CD14-positive monocyte (primary cell): ENCODE measurements at regions not wholly inside any gene's neighbourhood (a gene's known extent, or its start where the extent isn't known, plus 50 kb on each side); places are given as distances from the start of the nearest gene placed in this dataset.

Experiments used
- DNase-seq, 3 donors: peaks; one replicate each; pipeline ENCODE4 v3.0.0-alpha.2; 2011 to 2022
- H2AFZ ChIP-seq: 2 replicates; pipeline ENCODE4 v1.6.0; 2012; ENCODE audit warnings: mild to moderate bottlenecking, low read depth, low read length, inconsistent platforms; ENCODE audit not compliant: insufficient read depth, poor library complexity, severe bottlenecking
- H3K27ac ChIP-seq, 2 donors: 1 replicate in 1 of 2; 2 replicates in 1 of 2; pipeline ENCODE4 v1.5.1; 2012 to 2013; ENCODE audit warnings: low read length in 2 of 2, control low read depth in 1 of 2, inconsistent platforms in 1 of 2, low read depth in 1 of 2, mild to moderate bottlenecking in 1 of 2
- H3K27me3 ChIP-seq, 2 donors: one replicate each; pipeline versions ENCODE4 v1.6.0 to v1.6.1; 2011 to 2013; ENCODE audit warnings: low read length in 2 of 2; ENCODE audit not compliant: control insufficient read depth in 2 of 2, insufficient read depth in 2 of 2
- H3K36me3 ChIP-seq, 2 donors: replicated peaks in 1 of 2; 1 replicate in 1 of 2; 2 replicates in 1 of 2; pipeline versions ENCODE4 v1.5.1 to v1.6.1; 2012 to 2013; ENCODE audit warnings: low read length in 2 of 2, control low read depth in 1 of 2, inconsistent platforms in 1 of 2, mild to moderate bottlenecking in 1 of 2; ENCODE audit not compliant: insufficient read depth in 2 of 2, control insufficient read depth in 1 of 2
- H3K4me1 ChIP-seq, 2 donors: 1 replicate in 1 of 2; 2 replicates in 1 of 2; pipeline versions ENCODE4 v1.5.1 to v1.6.1; 2012 to 2013; ENCODE audit warnings: low read length in 2 of 2, control low read depth in 1 of 2, inconsistent platforms in 1 of 2, mild to moderate bottlenecking in 1 of 2, moderate library complexity in 1 of 2; ENCODE audit not compliant: insufficient read depth in 2 of 2, control insufficient read depth in 1 of 2
- H3K4me2 ChIP-seq: replicated peaks from 2 replicates; pipeline ENCODE3; 2012; ENCODE audit warnings: low read length, moderate library complexity, mild to moderate bottlenecking; ENCODE audit not compliant: poor library complexity, severe bottlenecking; ENCODE audit errors: extremely low read depth
- H3K4me3 ChIP-seq, 3 experiments: fragments of 200-600 bp in 1 of 3; sonication (generic) in 1 of 3; replicated peaks in 1 of 3; 1 replicate in 2 of 3; 2 replicates in 1 of 3; pipeline ENCODE4 v1.5.1; 2011 to 2013; ENCODE audit warnings: low read length in 3 of 3, mild to moderate bottlenecking in 3 of 3, control low read depth in 2 of 3, low read depth in 2 of 3, inconsistent platforms in 1 of 3, moderate library complexity in 1 of 3
- H3K79me2 ChIP-seq: 2 replicates; pipeline ENCODE4 v1.6.0; 2012; ENCODE audit warnings: mild to moderate bottlenecking, control low read depth, inconsistent platforms, low read length, moderate library complexity; ENCODE audit not compliant: insufficient read depth
- H3K9ac ChIP-seq: 2 replicates; pipeline ENCODE4 v1.6.0; 2017; ENCODE audit warnings: low read length, mild to moderate bottlenecking; ENCODE audit not compliant: insufficient read depth, poor library complexity, severe bottlenecking
- H3K9me3 ChIP-seq, 2 donors: replicated peaks in 1 of 2; 1 replicate in 1 of 2; 2 replicates in 1 of 2; pipeline versions ENCODE4 v1.5.1 to v1.6.1; 2012 to 2013; ENCODE audit warnings: low read length in 2 of 2, control low read depth in 1 of 2; ENCODE audit not compliant: control insufficient read depth in 1 of 2, insufficient read depth in 1 of 2
- H4K20me1 ChIP-seq: 2 replicates; pipeline ENCODE4 v1.6.0; 2012; ENCODE audit warnings: mild to moderate bottlenecking, low read length, control low read depth, moderate library complexity; ENCODE audit not compliant: insufficient read depth
- H3K27ac Mint-ChIP-seq, 7 donors: one replicate each; pipeline ENCODE4 v1.8.0; 2020; ENCODE audit warnings: mild to moderate bottlenecking in 7 of 7, mixed read lengths in 7 of 7, moderate library complexity in 6 of 7, inconsistent platforms in 2 of 7
- H3K27me3 Mint-ChIP-seq, 3 donors: one replicate each; pipeline ENCODE4 v1.8.0; 2021 to 2022; ENCODE audit warnings: low read depth in 3 of 3, mild to moderate bottlenecking in 3 of 3, mixed read lengths in 3 of 3, moderate library complexity in 3 of 3, inconsistent platforms in 1 of 3
- H3K36me3 Mint-ChIP-seq, 2 donors: one replicate each; pipeline ENCODE4 v1.8.0; 2020; ENCODE audit warnings: mixed read lengths in 2 of 2, inconsistent platforms in 1 of 2, mild to moderate bottlenecking in 1 of 2
- H3K4me1 Mint-ChIP-seq: one replicate; pipeline ENCODE4 v1.8.0; 2020; ENCODE audit warnings: mild to moderate bottlenecking, mixed read lengths
- H3K4me3 Mint-ChIP-seq, 2 donors: one replicate each; pipeline ENCODE4 v1.8.0; 2020; ENCODE audit warnings: mild to moderate bottlenecking in 2 of 2, mixed read lengths in 2 of 2, moderate library complexity in 1 of 2
- H3K9me3 Mint-ChIP-seq, 7 donors: one replicate each; pipeline ENCODE4 v1.8.0; 2020 to 2022; ENCODE audit warnings: mixed read lengths in 7 of 7, mild to moderate bottlenecking in 6 of 7, moderate library complexity in 6 of 7, inconsistent platforms in 2 of 7
- CTCF ChIP-seq: fragments of 200-600 bp; IDR thresholded peaks from one replicate; pipeline ENCODE4 v1.8.0; 2022; ENCODE audit warnings: antibody characterized with exemption, mild to moderate bottlenecking
- WGBS: methylation state at CpG from one replicate; pipeline ENCODE4 v1.1.5; 2013; ENCODE audit warnings: missing lambda C conversion rate; ENCODE audit not compliant: insufficient coverage; 5-methylcytosine and 5-hydroxymethylcytosine counted together
- intact Hi-C, 2 donors: fragments of 100-400 bp; cut with micrococcal nuclease; formaldehyde crosslinking; loops; one replicate each; pipeline versions ENCODE4 v1.15.0 to v1.15.1; 2023

GRCh38 chr14:50053935-50054334 lies 62.4 kb downstream of the VCPKMT start:
- Mint-ChIP-seq H3K27ac (peak overlapping the region in 2 of 7 donors; percentile 28 to 41), H3K36me3 (no peaks in the 10 kb centered on the region), H3K4me3 (no peak overlapping the region), H3K9me3 (no peaks in the 10 kb centered on the region), H3K4me1 (peaks cover 29% of the 10 kb centered on the region), H3K27me3 (peaks cover 0 to 6% (median 6%) of the 10 kb centered on the region in 3 donors)
- H2AFZ ChIP-seq = no peak overlapping the region
- no peak overlapping the region for H3K4me3 ChIP-seq
- H3K79me2 ChIP-seq = no peaks in the 10 kb centered on the region
- H3K4me2 ChIP-seq = no peak overlapping the region
- no peaks in the 10 kb centered on the region for H3K27me3 ChIP-seq
- H3K9me3 ChIP-seq = no peaks in the 10 kb centered on the region
- no peaks in the 10 kb centered on the region for H3K36me3 ChIP-seq
- H4K20me1 ChIP-seq = no peaks in the 10 kb centered on the region
- H3K9ac ChIP-seq = no peak overlapping the region
- intact Hi-C loops = no loop called here
- no CpG with 5 or more reads among the region's 2 CpGs for WGBS
- peaks cover 29 to 31% of the 10 kb centered on the region in 2 donors for H3K4me1 ChIP-seq
- DNase-seq = no peak
- no peak for TF ChIP-seq CTCF
- H3K27ac ChIP-seq = no peak overlapping the region

- H3K27ac ChIP-seq = peak overlapping the region; percentile 19 to 57
Observed at GRCh38 chr14:50055461-50056228, 60.7 kb downstream of the VCPKMT start.

More at GRCh38 chr14:50055461-50056228, 60.7 kb downstream of the VCPKMT start:
- Mint-ChIP-seq H3K27me3 (peaks cover 0 to 6% (median 2%) of the 10 kb centered on the region in 3 donors), H3K9me3 (peaks cover 0 to 3% (median 0%) of the 10 kb centered on the region in 7 donors), H3K4me3 (peak overlapping the region; percentile 28 to 43), H3K27ac (peak overlapping the region; percentile 32 to 87 (median 84)), H3K36me3 (peaks cover 0 to 4% of the 10 kb centered on the region in 2 donors), H3K4me1 (peaks cover 45% of the 10 kb centered on the region)
- no peaks in the 10 kb centered on the region for H3K27me3 ChIP-seq
- intact Hi-C loops = loop anchor here in 1 of 2 donors (5.0 kb wide), 1 partner anchor 47 kb away; no protein-coding TSS in a partner anchor
- H4K20me1 ChIP-seq = no peaks in the 10 kb centered on the region
- no peak overlapping the region for H2AFZ ChIP-seq
- no peak overlapping the region for H3K9ac ChIP-seq
- H3K9me3 ChIP-seq = no peaks in the 10 kb centered on the region
- TF ChIP-seq CTCF = peak; percentile 73
- H3K4me3 ChIP-seq = no peak overlapping the region
- peak overlapping the region; percentile 1 for H3K4me2 ChIP-seq
- H3K79me2 ChIP-seq = no peaks in the 10 kb centered on the region
- WGBS = 64% methylated on average over 14 of the region's 14 CpGs
- DNase-seq = peak; percentile 76 to 82 (median 80)
- peaks cover 41 to 45% of the 10 kb centered on the region in 2 donors for H3K4me1 ChIP-seq
- H3K36me3 ChIP-seq = no peaks in the 10 kb centered on the region
